BE2C (cell line): ENCODE measurements at regions not wholly inside any gene's neighbourhood (a gene's known extent, or its start where the extent isn't known, plus 50 kb on each side); places are given as distances from the start of the nearest gene placed in this dataset.
A peak's percentile ranks its signal among the peaks of the same experiment; 100 is the strongest.

Experiments used
- DNase-seq: peaks from one replicate; pipeline ENCODE4 v3.0.0-alpha.2; 2020
- H3K27me3 ChIP-seq: fragments of 250-450 bp; sonication (Bioruptor Pico); 2 replicates; pipeline ENCODE4 v1.5.1; 2020; ENCODE audit warnings: mild to moderate bottlenecking
- H3K36me3 ChIP-seq: fragments of 250-450 bp; sonication (Bioruptor Pico); 2 replicates; pipeline ENCODE4 v1.5.1; 2020; ENCODE audit warnings: mild to moderate bottlenecking
- H3K4me1 ChIP-seq: fragments of 250-450 bp; sonication (Bioruptor Pico); 2 replicates; pipeline ENCODE4 v1.5.1; 2020
- H3K4me3 ChIP-seq: 2 replicates; pipeline ENCODE4 v1.5.1; 2011; ENCODE audit warnings: low read depth, low read length
- H3K9me3 ChIP-seq: fragments of 250-450 bp; sonication (Bioruptor Pico); 2 replicates; pipeline ENCODE4 v1.5.1; 2020
- CTCF ChIP-seq: IDR thresholded peaks from 2 replicates; pipeline ENCODE4 v1.5.1; 2012; ENCODE audit warnings: mild to moderate bottlenecking, low read depth, low read length

- DNase-seq = no peak
- Histone ChIP-seq H3K9me3 (no peaks in the 10 kb centered on the region), H3K4me3 (no peak overlapping the region), H3K36me3 (no peaks in the 10 kb centered on the region), H3K4me1 (peaks cover 11% of the 10 kb centered on the region), H3K27me3 (no peaks in the 10 kb centered on the region)
- TF ChIP-seq CTCF = no peak
Observed at GRCh38 chr3:194804796-194805195, 119.1 kb downstream of the FAM43A start.

GRCh38 chr3:194805546-194805945, 119.9 kb downstream of the FAM43A start:
- no peak overlapping the region for H3K4me3 ChIP-seq
- H3K9me3 ChIP-seq = no peaks in the 10 kb centered on the region
- H3K27me3 ChIP-seq = no peaks in the 10 kb centered on the region
- no peak for DNase-seq
- H3K4me1 ChIP-seq = peaks cover 11% of the 10 kb centered on the region
- no peak for TF ChIP-seq CTCF
- H3K36me3 ChIP-seq = no peaks in the 10 kb centered on the region

- Histone ChIP-seq H3K9me3 (no peaks in the 10 kb centered on the region), H3K4me1 (peaks cover 11% of the 10 kb centered on the region), H3K4me3 (no peak overlapping the region), H3K36me3 (no peaks in the 10 kb centered on the region), H3K27me3 (no peaks in the 10 kb centered on the region)
- no peak for TF ChIP-seq CTCF
- DNase-seq = no peak
Observed at GRCh38 chr3:194806991-194807630, 121.4 kb downstream of the FAM43A start.

GRCh38 chr3:194808640-194809097, 123.0 kb downstream of the FAM43A start:
- TF ChIP-seq CTCF = no peak
- H3K9me3 ChIP-seq = no peaks in the 10 kb centered on the region

GRCh38 chr3:194809382-194809781, 123.7 kb downstream of the FAM43A start:
- DNase-seq = peak; percentile 38
- no peaks in the 10 kb centered on the region for H3K27me3 ChIP-seq

More at GRCh38 chr3:194808640-194809097, 123.0 kb downstream of the FAM43A start:
- H3K4me3 ChIP-seq = no peak overlapping the region
- no peaks in the 10 kb centered on the region for H3K36me3 ChIP-seq
- H3K27me3 ChIP-seq = no peaks in the 10 kb centered on the region
- peak; percentile 32 for DNase-seq
- peaks cover 11% of the 10 kb centered on the region for H3K4me1 ChIP-seq

More at GRCh38 chr3:194809382-194809781, 123.7 kb downstream of the FAM43A start:
- Histone ChIP-seq H3K9me3 (no peaks in the 10 kb centered on the region), H3K36me3 (no peaks in the 10 kb centered on the region), H3K4me1 (peaks cover 11% of the 10 kb centered on the region), H3K4me3 (no peak overlapping the region)
- no peak for TF ChIP-seq CTCF
